HCT116 (cell line): ENCODE measurements at regions not wholly inside any gene's neighbourhood (a gene's known extent, or its start where the extent isn't known, plus 50 kb on each side); places are given as distances from the start of the nearest gene placed in this dataset.

Experiments used
- ATAC-seq: fragments of 200-7000 bp; cut with Tn5 transposase; 2 replicates; pipeline ENCODE4 v1.9.1; 2020; ENCODE audit warnings: mild to moderate bottlenecking, moderate library complexity
- BruUV-seq: library from RNA; stranded (reverse); fragments of 400-500 nt; replicated peaks from 2 replicates; lab custom pipeline; 2021; lab: Mats Ljungman, UMichigan
- CTCF ChIA-PET: fragments of 300-600 bp; sonication (Branson Sonifier 250); formaldehyde crosslinking; loops from one replicate; lab custom pipeline; 2021; ENCODE audit warnings: antibody characterized with exemption; lab: Charles Lee
- POLR2A ChIA-PET: fragments of 300-600, 350-600 bp; sonication (Branson Sonifier 250); formaldehyde crosslinking; loops from one replicate; lab custom pipeline; 2021; ENCODE audit warnings: antibody characterized with exemption; lab: Charles Lee
- RAD21 ChIA-PET, 2 experiments: fragments of 300-600 bp; sonication (Branson Sonifier 250); formaldehyde crosslinking; loops; one replicate each; lab custom pipeline; 2023; ENCODE audit warnings: low total read pairs in 2 of 2; ENCODE audit not compliant: uncharacterized antibody in 2 of 2, unreplicated experiment in 2 of 2, low non-redundant PET in 1 of 2; lab: Charles Lee
- DNase-seq: peaks from one replicate; pipeline ENCODE4 v3.0.0-alpha.2; 2010; ENCODE audit warnings: low read depth, low spot score
- H2AFZ ChIP-seq: fragments of 200-600 bp; shearing (Covaris generic), sonication (generic); 2 replicates; pipeline ENCODE4 v1.6.1; 2017; ENCODE audit warnings: low read depth, mixed run types, mixed read lengths, antibody characterized with exemption, low read length; ENCODE audit not compliant: poor library complexity, severe bottlenecking
- H3K27ac ChIP-seq: 2 replicates; pipeline ENCODE4 v1.5.1; 2012; ENCODE audit warnings: low read depth, low read length
- H3K27me3 ChIP-seq: fragments of 200-600 bp; sonication (generic); 2 replicates; pipeline ENCODE4 v1.6.1; 2016; ENCODE audit warnings: mixed run types, low read length, mixed read lengths; ENCODE audit not compliant: insufficient read depth
- H3K36me3 ChIP-seq, 2 experiments: fragments of 200-500 bp in 1 of 2; fragments of 200-600 bp in 1 of 2; sonication (Bioruptor generic) in 1 of 2; sonication (generic) in 1 of 2; 2 replicates each; pipeline versions ENCODE4 v1.5.1 to v1.6.1; 2014 to 2016; ENCODE audit warnings: low read length in 2 of 2, inconsistent platforms in 1 of 2, mixed read lengths in 1 of 2, mixed run types in 1 of 2; ENCODE audit not compliant: insufficient read depth in 2 of 2, control insufficient read depth in 1 of 2
- H3K4me1 ChIP-seq, 2 experiments: fragments of 200-600 bp in 1 of 2; sonication (generic) in 1 of 2; 2 replicates each; pipeline versions ENCODE4 v1.5.1 to v1.6.1; 2012 to 2017; ENCODE audit warnings: low read length in 2 of 2, inconsistent platforms in 1 of 2, mild to moderate bottlenecking in 1 of 2, mixed read lengths in 1 of 2, mixed run types in 1 of 2, moderate library complexity in 1 of 2; ENCODE audit not compliant: insufficient read depth in 2 of 2, control insufficient read depth in 1 of 2
- H3K4me2 ChIP-seq: fragments of 200-600 bp; sonication (generic); 2 replicates; pipeline ENCODE4 v1.6.1; 2017; ENCODE audit warnings: mixed run types, low read length, mixed read lengths
- H3K4me3 ChIP-seq, 2 experiments: fragments of 200-600 bp in 1 of 2; sonication (generic) in 1 of 2; replicated peaks in 1 of 2; 2 replicates each; pipeline ENCODE4 v1.5.1; 2011 to 2016; ENCODE audit warnings: low read length in 2 of 2, control low read depth in 1 of 2, low read depth in 1 of 2, mild to moderate bottlenecking in 1 of 2, mixed read lengths in 1 of 2, mixed run types in 1 of 2
- H3K79me2 ChIP-seq: fragments of 200-600 bp; sonication (generic); 2 replicates; pipeline ENCODE4 v1.6.1; 2017; ENCODE audit warnings: mild to moderate bottlenecking, mixed run types, low read length, moderate library complexity, mixed read lengths; ENCODE audit not compliant: insufficient read depth
- H3K9ac ChIP-seq: fragments of 200-600 bp; sonication (generic); 2 replicates; pipeline ENCODE4 v1.6.1; 2016; ENCODE audit warnings: low read length, mixed read lengths
- H3K9me2 ChIP-seq: fragments of 200-600 bp; sonication (generic), shearing (Covaris generic); 2 replicates; pipeline ENCODE4 v1.6.1; 2017; ENCODE audit warnings: mixed run types, mild to moderate bottlenecking, moderate library complexity; ENCODE audit not compliant: insufficient read depth
- H3K9me3 ChIP-seq, 2 experiments: fragments of 200-500 bp in 1 of 2; fragments of 200-600 bp in 1 of 2; sonication (Bioruptor generic) in 1 of 2; sonication (generic) in 1 of 2; 2 replicates each; pipeline ENCODE4 v1.6.1; 2014 to 2017; ENCODE audit warnings: low read length in 2 of 2, mixed read lengths in 2 of 2, inconsistent platforms in 1 of 2, low read depth in 1 of 2, mild to moderate bottlenecking in 1 of 2, mixed run types in 1 of 2, moderate library complexity in 1 of 2; ENCODE audit not compliant: control insufficient read depth in 1 of 2, insufficient read depth in 1 of 2
- H4K20me1 ChIP-seq: fragments of 200-600 bp; sonication (generic), shearing (Covaris generic); 2 replicates; pipeline ENCODE4 v1.6.1; 2017; ENCODE audit warnings: mixed run types, mild to moderate bottlenecking, moderate library complexity; ENCODE audit not compliant: insufficient read depth
- CBX3 ChIP-seq: IDR thresholded peaks from 2 replicates; pipeline ENCODE4 v1.6.1; 2012; ENCODE audit warnings: low read depth
- ELF1 ChIP-seq: IDR thresholded peaks from 2 replicates; pipeline ENCODE4 v1.6.1; 2012; ENCODE audit warnings: low read depth, borderline replicate concordance
- JUND ChIP-seq: IDR thresholded peaks from 2 replicates; pipeline ENCODE4 v1.6.1; 2012
- RAD21 ChIP-seq: IDR thresholded peaks from 2 replicates; pipeline ENCODE4 v1.6.1; 2012; ENCODE audit warnings: low read depth, mild to moderate bottlenecking
- SIN3A ChIP-seq: IDR thresholded peaks from 2 replicates; pipeline ENCODE4 v1.6.1; 2012; ENCODE audit warnings: low read depth
- YY1 ChIP-seq: IDR thresholded peaks from 2 replicates; pipeline ENCODE4 v1.6.1; 2011; ENCODE audit warnings: low read length, low read depth, moderate library complexity, mild to moderate bottlenecking; ENCODE audit not compliant: insufficient replicate concordance; ENCODE audit errors: extremely low read depth
- ZFX ChIP-seq: fragments of 450-650 bp; IDR thresholded peaks from 2 replicates; pipeline ENCODE4 v1.6.1; 2017
- intact Hi-C: fragments of 100-400 bp; cut with micrococcal nuclease; formaldehyde crosslinking; loops from 2 replicates; pipeline ENCODE4 v1.10.0; 2022
- TF ChIP-seq, protein P1 (sequence below): IDR thresholded peaks from 2 replicates; pipeline ENCODE4 v1.6.1; 2012; ENCODE audit warnings: low read depth

GRCh38 chr1:80994038-80994437 lies 806.7 kb upstream of the ADGRL2 start:
- ChIA-PET POLR2A (no interaction called here), RAD21 (no interaction called here), CTCF (no interaction called here)
- Histone ChIP-seq H3K27ac (no peak overlapping the region), H3K79me2 (no peaks in the 10 kb centered on the region), H3K36me3 (no peaks in the 10 kb centered on the region), H4K20me1 (no peaks in the 10 kb centered on the region), H3K4me2 (no peak overlapping the region), H3K27me3 (no peaks in the 10 kb centered on the region), H3K9me3 (no peaks in the 10 kb centered on the region; a peak in 1 of 4 replicates), H3K4me3 (no peak overlapping the region), H3K4me1 (no peaks in the 10 kb centered on the region), H3K9me2 (no peaks in the 10 kb centered on the region), H3K9ac (no peak overlapping the region), H2AFZ (no peak overlapping the region)
- intact Hi-C loops = no loop called here
- ATAC-seq = no peak
- DNase-seq = no peak
- BruUV-seq = no TSS peak
- TF ChIP-seq, protein P1, sequence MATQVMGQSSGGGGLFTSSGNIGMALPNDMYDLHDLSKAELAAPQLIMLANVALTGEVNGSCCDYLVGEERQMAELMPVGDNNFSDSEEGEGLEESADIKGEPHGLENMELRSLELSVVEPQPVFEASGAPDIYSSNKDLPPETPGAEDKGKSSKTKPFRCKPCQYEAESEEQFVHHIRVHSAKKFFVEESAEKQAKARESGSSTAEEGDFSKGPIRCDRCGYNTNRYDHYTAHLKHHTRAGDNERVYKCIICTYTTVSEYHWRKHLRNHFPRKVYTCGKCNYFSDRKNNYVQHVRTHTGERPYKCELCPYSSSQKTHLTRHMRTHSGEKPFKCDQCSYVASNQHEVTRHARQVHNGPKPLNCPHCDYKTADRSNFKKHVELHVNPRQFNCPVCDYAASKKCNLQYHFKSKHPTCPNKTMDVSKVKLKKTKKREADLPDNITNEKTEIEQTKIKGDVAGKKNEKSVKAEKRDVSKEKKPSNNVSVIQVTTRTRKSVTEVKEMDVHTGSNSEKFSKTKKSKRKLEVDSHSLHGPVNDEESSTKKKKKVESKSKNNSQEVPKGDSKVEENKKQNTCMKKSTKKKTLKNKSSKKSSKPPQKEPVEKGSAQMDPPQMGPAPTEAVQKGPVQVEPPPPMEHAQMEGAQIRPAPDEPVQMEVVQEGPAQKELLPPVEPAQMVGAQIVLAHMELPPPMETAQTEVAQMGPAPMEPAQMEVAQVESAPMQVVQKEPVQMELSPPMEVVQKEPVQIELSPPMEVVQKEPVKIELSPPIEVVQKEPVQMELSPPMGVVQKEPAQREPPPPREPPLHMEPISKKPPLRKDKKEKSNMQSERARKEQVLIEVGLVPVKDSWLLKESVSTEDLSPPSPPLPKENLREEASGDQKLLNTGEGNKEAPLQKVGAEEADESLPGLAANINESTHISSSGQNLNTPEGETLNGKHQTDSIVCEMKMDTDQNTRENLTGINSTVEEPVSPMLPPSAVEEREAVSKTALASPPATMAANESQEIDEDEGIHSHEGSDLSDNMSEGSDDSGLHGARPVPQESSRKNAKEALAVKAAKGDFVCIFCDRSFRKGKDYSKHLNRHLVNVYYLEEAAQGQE = no peak
- TF ChIP-seq SIN3A (no peak), RAD21 (no peak), CBX3 (no peak), JUND (no peak), YY1 (no peak), ELF1 (no peak), ZFX (no peak)
